AG09309 (cell line): ENCODE measurements at regions not wholly inside any gene's neighbourhood (a gene's known extent, or its start where the extent isn't known, plus 50 kb on each side); places are given as distances from the start of the nearest gene placed in this dataset.

Source experiments
- DNase-seq: peaks from one replicate; pipeline ENCODE4 v3.0.0-alpha.2; 2010; ENCODE audit warnings: low read depth
- H3K4me3 ChIP-seq: 2 replicates; pipeline ENCODE4 v1.5.1; 2011; ENCODE audit warnings: mild to moderate bottlenecking, low read depth, low read length, moderate library complexity; ENCODE audit not compliant: control insufficient read depth
- CTCF ChIP-seq: IDR thresholded peaks from 2 replicates; pipeline ENCODE4 v1.5.1; 2011; ENCODE audit warnings: mild to moderate bottlenecking, low read depth, low read length, inconsistent platforms; ENCODE audit not compliant: insufficient read depth, control insufficient read depth; ENCODE audit errors: missing control alignments

GRCh38 chr9:129370770-129371169, 192.7 kb upstream of the IER5L start:
- no peak overlapping the region for H3K4me3 ChIP-seq
- no peak for TF ChIP-seq CTCF
- no peak for DNase-seq

DNA sequence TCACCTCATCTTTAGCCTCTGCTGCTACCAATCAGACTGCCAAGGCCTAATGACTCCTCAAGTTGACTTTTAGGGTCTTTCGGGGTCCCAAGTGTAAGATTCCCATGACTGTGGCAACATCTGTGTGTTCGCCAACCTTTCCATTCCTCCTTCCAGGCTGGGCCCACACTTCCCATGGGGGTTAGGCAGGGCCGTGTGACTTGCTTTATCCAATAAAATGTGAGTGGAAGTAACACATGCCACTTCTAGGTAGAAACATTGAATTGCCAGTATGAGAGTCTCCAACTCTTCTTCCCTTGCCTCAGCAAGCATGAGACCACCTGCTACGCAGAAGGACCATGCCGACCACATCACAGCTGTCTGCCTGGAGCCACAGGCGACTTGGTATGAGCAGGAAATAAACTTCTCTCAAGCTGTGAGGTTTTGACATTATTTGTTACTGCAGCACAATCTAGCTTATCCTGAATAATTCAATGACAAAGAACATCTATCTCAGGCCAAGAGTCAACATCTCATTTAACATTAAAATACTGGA, 190.4 kb upstream of the IER5L start:
- no peak for DNase-seq
- no peak overlapping the region for H3K4me3 ChIP-seq
- TF ChIP-seq CTCF = no peak

- H3K4me3 ChIP-seq = no peak overlapping the region
- no peak for TF ChIP-seq CTCF
- DNase-seq = no peak
These were observed 189.2 kb upstream of the IER5L start for GRCh38 chr9:129367287-129367686.

GRCh38 chr9:129365196-129365595, 187.1 kb upstream of the IER5L start:
- no peak for TF ChIP-seq CTCF
- DNase-seq = no peak
- no peak overlapping the region for H3K4me3 ChIP-seq

GRCh38 chr9:129363216-129363873, 185.3 kb upstream of the IER5L start:
- no peak for DNase-seq
- no peak for TF ChIP-seq CTCF
- H3K4me3 ChIP-seq = no peak overlapping the region

- no peak overlapping the region for H3K4me3 ChIP-seq
- DNase-seq = no peak
- no peak for TF ChIP-seq CTCF
These were observed 184.4 kb upstream of the IER5L start for GRCh38 chr9:129362287-129363000.
